Stimulated activated naive B cell treated with anti-CD40 and anti-IgM and Interleukin-4, amounts not matched to agents 10 μg/mL and 1 μg/mL and 100 μg/mL, for 72 hours (primary cell): ENCODE measurements at regions not wholly inside any gene's neighbourhood (a gene's known extent, or its start where the extent isn't known, plus 50 kb on each side); places are given as distances from the start of the nearest gene placed in this dataset.
"Not testable (repeated sequence)": the region's sequence is repeated elsewhere in the genome, so short reads cannot be mapped to it uniquely, and the experiment has no call there.

Experiments
- ATAC-seq, 2 donors: fragments of 150-1000 bp; cut with Tn5 transposase; replicated peaks; 2 replicates each; pipeline ENCODE4 v1.10.0; 2021; ENCODE audit warnings: moderate library complexity in 1 of 2
- DNase-seq: peaks from one replicate; pipeline ENCODE4 v3.0.0; 2021
- H3K27ac Mint-ChIP-seq: one replicate; pipeline ENCODE4 v1.8.0; 2022; ENCODE audit warnings: mild to moderate bottlenecking, mixed read lengths
- H3K27me3 Mint-ChIP-seq, 2 donors: one replicate each; pipeline ENCODE4 v1.8.0; 2022; ENCODE audit warnings: mixed read lengths in 2 of 2
- H3K36me3 Mint-ChIP-seq, 2 donors: one replicate each; pipeline ENCODE4 v1.8.0; 2022; ENCODE audit warnings: mixed read lengths in 2 of 2, mild to moderate bottlenecking in 1 of 2
- H3K4me1 Mint-ChIP-seq, 2 donors: one replicate each; pipeline ENCODE4 v1.8.0; 2022; ENCODE audit warnings: mixed read lengths in 2 of 2, mild to moderate bottlenecking in 1 of 2
- H3K4me3 Mint-ChIP-seq, 2 donors: one replicate each; pipeline ENCODE4 v1.8.0; 2022; ENCODE audit warnings: mild to moderate bottlenecking in 2 of 2, mixed read lengths in 2 of 2, moderate library complexity in 1 of 2
- H3K9me3 Mint-ChIP-seq, 2 donors: one replicate each; pipeline ENCODE4 v1.8.0; 2022; ENCODE audit warnings: mixed read lengths in 2 of 2, mild to moderate bottlenecking in 1 of 2

DNA sequence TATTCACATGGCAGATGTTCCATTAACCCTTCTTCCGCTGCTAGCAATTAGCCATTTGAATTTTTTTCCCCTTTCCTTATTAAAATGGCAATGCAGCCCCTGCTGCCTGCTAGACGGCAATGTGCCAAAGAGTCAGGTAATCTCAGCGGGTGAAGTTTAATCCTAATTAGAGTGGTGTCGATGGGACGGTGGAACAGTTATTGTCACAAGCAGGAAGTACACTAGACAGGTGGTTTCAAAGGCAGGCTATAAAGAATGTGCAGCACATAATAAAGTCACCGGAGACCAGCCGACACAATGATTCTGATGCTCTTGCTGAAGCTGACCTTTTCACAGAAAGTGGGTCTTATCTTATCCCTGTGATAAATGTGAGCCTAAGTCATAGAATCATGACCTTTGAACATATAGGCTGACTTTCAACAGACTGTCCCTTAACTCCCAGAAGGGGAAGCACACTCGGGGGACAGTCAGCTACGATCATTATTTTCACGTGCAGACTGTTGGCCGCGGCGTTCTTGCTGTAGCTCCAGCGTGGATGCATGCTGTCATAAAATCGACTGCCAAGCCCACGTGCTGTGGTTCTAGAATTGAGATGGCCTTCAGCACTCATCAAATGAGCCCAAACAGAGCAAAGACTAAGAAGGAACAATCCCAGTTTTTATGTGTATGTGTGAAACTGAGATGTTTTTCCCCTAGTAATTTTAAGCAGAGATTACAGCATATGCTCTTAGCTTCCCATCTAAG is 926.2 kb upstream of the SOX11 start:
- H3K4me1 Mint-ChIP-seq, result no peaks in the 10 kb centered on the region

DNA sequence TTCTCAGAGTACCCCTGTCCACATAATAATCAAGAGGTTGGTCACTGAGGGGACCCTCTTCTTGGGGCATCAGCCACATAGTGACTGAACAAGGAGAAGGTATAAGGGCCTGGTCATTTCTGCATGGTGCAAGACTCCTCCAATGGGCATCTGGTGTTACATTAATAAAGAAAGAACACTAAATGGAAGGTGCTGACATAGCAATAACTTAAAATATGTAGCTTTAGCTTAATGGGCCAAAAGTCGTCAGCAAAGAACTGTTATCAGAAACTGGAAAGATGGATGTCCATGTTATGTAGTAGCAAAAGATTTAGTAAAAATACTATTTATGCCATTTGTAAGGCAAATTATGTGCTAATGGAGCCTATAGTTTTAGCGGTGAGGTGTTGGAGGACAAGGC is 916.5 kb upstream of the SOX11 start:
- Mint-ChIP-seq H3K27ac (no peak overlapping the region), H3K36me3 (no peaks in the 10 kb centered on the region), H3K4me1 (no peaks in the 10 kb centered on the region), H3K9me3 (peaks cover 0 to 4% of the 10 kb centered on the region in 2 donors), H3K27me3 (no peaks in the 10 kb centered on the region), H3K4me3 (no peak overlapping the region)
- no peak for ATAC-seq
- DNase-seq, result no peak

More for the DNA sequence above, 926.2 kb upstream of the SOX11 start:
- Mint-ChIP-seq H3K27ac (no peak overlapping the region), H3K4me3 (no peak overlapping the region), H3K27me3 (no peaks in the 10 kb centered on the region), H3K9me3 (peaks cover 0 to 4% of the 10 kb centered on the region in 2 donors), H3K36me3 (no peaks in the 10 kb centered on the region)
- DNase-seq (no peak), ATAC-seq (no peak)

DNA sequence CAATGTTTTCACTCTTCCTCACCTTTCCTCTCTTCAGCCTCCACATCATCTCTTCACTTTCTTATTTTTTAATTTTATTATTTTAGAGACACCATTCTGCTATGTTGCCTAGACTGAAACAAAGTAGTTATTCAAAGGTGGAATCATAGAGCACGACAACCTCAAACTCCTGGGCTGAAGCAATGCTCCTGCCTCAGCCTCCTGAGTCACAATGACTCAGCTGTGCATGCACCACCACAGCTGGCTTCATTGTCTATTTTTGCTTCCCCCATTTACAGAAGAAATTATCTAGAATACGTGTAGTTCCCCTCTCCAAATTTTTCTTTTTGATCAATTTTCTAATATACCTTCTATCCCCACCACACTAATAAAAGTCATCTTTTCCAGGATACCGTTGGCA is 911.5 kb upstream of the SOX11 start:
- H3K4me1 Mint-ChIP-seq, result no peaks in the 10 kb centered on the region
- no peaks in the 10 kb centered on the region for H3K36me3 Mint-ChIP-seq
- peaks cover 0 to 7% of the 10 kb centered on the region in 2 donors for H3K9me3 Mint-ChIP-seq
- ATAC-seq (no peak), DNase-seq (no peak)
- H3K27ac Mint-ChIP-seq, result no peak overlapping the region
- H3K4me3 Mint-ChIP-seq, result no peak overlapping the region
- H3K27me3 Mint-ChIP-seq, result no peaks in the 10 kb centered on the region

- Mint-ChIP-seq H3K4me3 (no peak overlapping the region), H3K4me1 (peaks cover 0 to 2% of the 10 kb centered on the region in 2 donors), H3K9me3 (peaks cover 3 to 12% of the 10 kb centered on the region in 2 donors), H3K36me3 (no peaks in the 10 kb centered on the region), H3K27me3 (no peaks in the 10 kb centered on the region), H3K27ac (no peak overlapping the region)
- DNase-seq (no peak), ATAC-seq (no peak)
Observed at GRCh38 chr2:4782647-4783046, 909.5 kb upstream of the SOX11 start.

- Mint-ChIP-seq H3K4me1 (peaks cover 0 to 2% of the 10 kb centered on the region in 2 donors), H3K27me3 (no peaks in the 10 kb centered on the region), H3K36me3 (no peaks in the 10 kb centered on the region), H3K4me3 (no peak overlapping the region), H3K9me3 (peaks cover 3 to 15% of the 10 kb centered on the region in 2 donors), H3K27ac (no peak overlapping the region)
- no peak for ATAC-seq
- DNase-seq, result no peak
Observed at GRCh38 chr2:4791488-4791887, 900.7 kb upstream of the SOX11 start.

DNA sequence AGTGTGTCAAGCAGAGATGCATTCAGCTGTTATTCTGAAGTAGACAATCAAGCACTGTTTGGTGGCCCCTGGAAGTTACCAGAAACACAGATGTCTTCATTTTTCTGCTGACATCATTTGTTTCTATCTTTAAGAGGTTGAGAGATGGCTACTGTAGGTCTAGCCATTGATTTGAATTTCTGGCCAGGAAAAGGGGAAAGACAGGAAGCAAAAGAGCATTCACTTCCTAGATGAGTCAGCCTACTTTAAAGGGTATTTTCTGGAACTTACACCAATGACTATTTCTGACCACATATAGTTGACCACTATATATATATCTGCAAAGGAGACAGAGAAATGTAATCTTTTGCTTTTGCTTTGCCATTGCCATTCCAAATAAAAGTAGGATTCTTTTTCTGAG is 900.1 kb upstream of the SOX11 start:
- H3K27ac Mint-ChIP-seq, result no peak overlapping the region
- no peak for ATAC-seq
- H3K4me1 Mint-ChIP-seq, result peaks cover 0 to 2% of the 10 kb centered on the region in 2 donors
- H3K9me3 Mint-ChIP-seq, result peaks cover 4 to 16% of the 10 kb centered on the region in 2 donors
- no peak for DNase-seq
- H3K36me3 Mint-ChIP-seq, result no peaks in the 10 kb centered on the region
- H3K4me3 Mint-ChIP-seq, result no peak overlapping the region
- no peaks in the 10 kb centered on the region for H3K27me3 Mint-ChIP-seq

DNA sequence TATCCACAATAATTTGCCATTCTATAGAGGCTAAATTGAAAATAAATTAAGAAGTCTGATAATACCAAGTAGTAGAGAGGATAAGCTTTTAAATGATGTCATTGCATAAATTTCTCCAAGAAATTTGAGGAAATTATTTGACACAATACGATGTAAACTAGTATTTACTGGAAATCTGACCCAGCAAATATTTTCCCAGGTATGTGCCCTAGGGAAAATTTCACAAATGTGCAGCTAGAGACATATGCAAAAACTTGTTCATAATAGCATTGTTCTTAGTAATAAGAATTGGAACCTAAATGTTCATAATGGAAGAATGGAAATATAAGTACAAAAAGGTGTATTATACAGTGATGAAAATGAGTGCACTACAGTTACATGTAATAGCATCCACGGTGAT is 888.8 kb upstream of the SOX11 start:
- Mint-ChIP-seq H3K4me3 (no peak overlapping the region), H3K4me1 (no peaks in the 10 kb centered on the region), H3K27ac (no peak overlapping the region), H3K36me3 (no peaks in the 10 kb centered on the region), H3K27me3 (no peaks in the 10 kb centered on the region), H3K9me3 (peaks cover 0 to 4% of the 10 kb centered on the region in 2 donors)
- no peak for DNase-seq
- ATAC-seq, result no peak

GRCh38 chr2:4814137-4814536 is 878.0 kb upstream of the SOX11 start:
- H3K4me3 Mint-ChIP-seq, DNase-seq, H3K27ac Mint-ChIP-seq, ATAC-seq, H3K36me3 Mint-ChIP-seq, H3K4me1 Mint-ChIP-seq, H3K27me3 Mint-ChIP-seq: not testable (repeated sequence)
- H3K9me3 Mint-ChIP-seq, result peaks cover 13 to 14% of the 10 kb centered on the region in 2 donors

- DNase-seq (no peak), ATAC-seq (no peak)
- Mint-ChIP-seq H3K27ac (no peak overlapping the region), H3K9me3 (no peaks in the 10 kb centered on the region), H3K4me1 (no peaks in the 10 kb centered on the region), H3K27me3 (no peaks in the 10 kb centered on the region), H3K4me3 (no peak overlapping the region), H3K36me3 (no peaks in the 10 kb centered on the region)
Observed at GRCh38 chr2:4827836-4828235, 864.3 kb upstream of the SOX11 start.

GRCh38 chr2:4828682-4829374 is 863.4 kb upstream of the SOX11 start:
- no peak overlapping the region for H3K4me3 Mint-ChIP-seq
- H3K36me3 Mint-ChIP-seq, result no peaks in the 10 kb centered on the region
- ATAC-seq (no peak), DNase-seq (no peak)
- no peaks in the 10 kb centered on the region for H3K9me3 Mint-ChIP-seq
- no peaks in the 10 kb centered on the region for H3K27me3 Mint-ChIP-seq
- no peaks in the 10 kb centered on the region for H3K4me1 Mint-ChIP-seq
- no peak overlapping the region for H3K27ac Mint-ChIP-seq

DNA sequence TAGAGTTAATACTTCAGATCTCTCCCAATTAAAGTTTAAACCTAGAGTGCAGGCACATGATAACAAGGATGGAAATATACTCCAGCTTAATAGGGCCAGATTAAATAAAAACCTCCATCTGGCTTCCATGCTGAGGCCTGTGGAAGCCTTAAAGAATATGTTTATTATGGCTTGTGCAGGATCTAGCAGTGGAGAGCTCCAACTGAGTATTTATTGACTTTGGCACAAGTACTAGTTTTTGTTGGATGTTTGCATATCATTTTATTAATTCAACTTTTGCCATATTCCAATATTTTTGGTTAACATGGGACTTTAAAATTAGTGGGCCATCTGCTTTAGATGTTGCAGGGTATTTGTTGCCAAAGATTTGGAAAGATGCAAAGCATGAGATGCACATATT is 860.4 kb upstream of the SOX11 start:
- DNase-seq, result no peak
- H3K4me1 Mint-ChIP-seq, result no peaks in the 10 kb centered on the region

GRCh38 chr2:4832642-4833041 is 859.5 kb upstream of the SOX11 start:
- Mint-ChIP-seq H3K27ac (no peak overlapping the region), H3K4me3 (no peak overlapping the region), H3K9me3 (peaks cover 2 to 9% of the 10 kb centered on the region in 2 donors), H3K4me1 (no peaks in the 10 kb centered on the region), H3K27me3 (no peaks in the 10 kb centered on the region), H3K36me3 (no peaks in the 10 kb centered on the region)
- no peak for DNase-seq
- ATAC-seq, result no peak

More for the DNA sequence above, 860.4 kb upstream of the SOX11 start:
- no peak for ATAC-seq
- Mint-ChIP-seq H3K27ac (no peak overlapping the region), H3K27me3 (no peaks in the 10 kb centered on the region), H3K4me3 (no peak overlapping the region), H3K9me3 (peaks cover 0 to under 1% of the 10 kb centered on the region in 2 donors), H3K36me3 (no peaks in the 10 kb centered on the region)

GRCh38 chr2:4838626-4839025 is 853.6 kb upstream of the SOX11 start:
- Mint-ChIP-seq H3K27me3 (no peaks in the 10 kb centered on the region), H3K27ac (no peak overlapping the region), H3K9me3 (peaks cover 4 to 15% of the 10 kb centered on the region in 2 donors), H3K36me3 (no peaks in the 10 kb centered on the region), H3K4me3 (no peak overlapping the region), H3K4me1 (no peaks in the 10 kb centered on the region)
- ATAC-seq (no peak), DNase-seq (no peak)

DNA sequence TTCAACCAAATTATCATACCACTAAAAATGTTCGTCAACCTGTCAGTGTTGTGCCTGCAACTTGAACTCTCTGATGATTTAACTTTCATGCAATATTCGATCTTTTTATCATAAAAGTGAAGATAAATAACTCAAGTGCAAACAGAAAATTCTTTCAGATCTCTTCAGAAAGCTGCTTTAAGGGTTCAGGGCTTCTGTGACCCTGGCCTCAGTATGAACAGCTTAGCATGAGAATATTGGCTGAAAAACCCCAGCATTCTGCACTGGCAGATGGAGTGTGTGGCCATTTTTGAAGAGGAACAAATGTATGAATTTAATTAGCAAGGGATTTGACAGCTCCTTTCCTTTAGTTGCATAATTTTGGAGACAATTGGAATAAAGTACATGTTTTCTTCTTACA is 851.4 kb upstream of the SOX11 start:
- H3K4me1 Mint-ChIP-seq, result no peaks in the 10 kb centered on the region
- no peak for DNase-seq
- H3K9me3 Mint-ChIP-seq, result peaks cover 4 to 15% of the 10 kb centered on the region in 2 donors
- no peak for ATAC-seq
- H3K27ac Mint-ChIP-seq, result no peak overlapping the region
- no peaks in the 10 kb centered on the region for H3K27me3 Mint-ChIP-seq
- H3K36me3 Mint-ChIP-seq, result no peaks in the 10 kb centered on the region
- H3K4me3 Mint-ChIP-seq, result no peak overlapping the region

- no peak overlapping the region for H3K27ac Mint-ChIP-seq
- no peaks in the 10 kb centered on the region for H3K36me3 Mint-ChIP-seq
- no peaks in the 10 kb centered on the region for H3K27me3 Mint-ChIP-seq
- H3K9me3 Mint-ChIP-seq, result peaks cover 2 to 6% of the 10 kb centered on the region in 2 donors
- no peaks in the 10 kb centered on the region for H3K4me1 Mint-ChIP-seq
- no peak for DNase-seq
- no peak overlapping the region for H3K4me3 Mint-ChIP-seq
- ATAC-seq, result no peak
Observed at GRCh38 chr2:4844881-4845280, 847.3 kb upstream of the SOX11 start.
